LNCAP (cell line): ENCODE measurements at regions not wholly inside any gene's neighbourhood (a gene's known extent, or its start where the extent isn't known, plus 50 kb on each side); places are given as distances from the start of the nearest gene placed in this dataset.

ENCODE experiments used
- CTCF ChIP-seq: fragments of 450-650 bp; IDR thresholded peaks from 2 replicates; pipeline ENCODE4 v1.5.1; 2017; ENCODE audit warnings: mild to moderate bottlenecking

DNA sequence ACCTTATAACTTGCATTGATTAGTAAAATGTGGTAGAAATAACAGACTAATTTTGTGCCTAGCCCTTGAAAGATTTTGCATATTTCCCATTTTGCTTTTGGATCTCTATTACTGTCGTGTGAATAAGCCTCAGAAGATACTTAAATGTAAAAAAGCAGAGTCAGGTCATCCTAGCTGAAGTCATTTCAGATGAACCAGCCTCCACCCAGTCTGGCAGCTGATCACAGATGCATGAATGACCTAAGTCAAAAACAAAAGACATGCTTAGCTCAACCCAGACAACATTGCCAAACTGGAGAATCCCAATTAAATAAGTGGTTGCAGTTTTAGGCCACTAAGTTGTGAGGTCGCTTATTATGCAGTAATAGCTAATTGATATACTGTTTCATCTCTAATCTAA lies 349.9 kb downstream of the C12orf50 start:
- no peak for TF ChIP-seq CTCF

GRCh38 chr12:87678453-87678852 lies 350.7 kb downstream of the C12orf50 start:
- no peak for TF ChIP-seq CTCF

DNA sequence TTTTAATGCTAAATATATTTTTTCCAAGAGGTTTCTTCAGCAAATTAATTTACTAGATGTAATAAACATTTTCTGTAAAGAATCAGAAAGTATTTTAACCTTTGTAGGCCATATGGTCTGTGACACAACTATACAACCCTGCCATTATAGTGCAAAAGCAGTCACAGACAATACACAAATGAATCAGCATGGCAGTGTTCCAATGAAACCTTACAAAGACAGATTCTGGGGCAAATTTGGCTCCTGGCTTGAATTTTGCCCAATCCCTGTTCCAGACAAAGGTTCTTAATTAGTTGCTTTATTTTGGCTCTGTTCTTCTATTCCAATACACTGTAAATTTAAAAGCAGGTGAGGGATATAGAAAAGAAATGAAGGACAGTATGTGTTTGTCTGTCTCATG lies 352.5 kb downstream of the C12orf50 start:
- no peak for TF ChIP-seq CTCF

DNA sequence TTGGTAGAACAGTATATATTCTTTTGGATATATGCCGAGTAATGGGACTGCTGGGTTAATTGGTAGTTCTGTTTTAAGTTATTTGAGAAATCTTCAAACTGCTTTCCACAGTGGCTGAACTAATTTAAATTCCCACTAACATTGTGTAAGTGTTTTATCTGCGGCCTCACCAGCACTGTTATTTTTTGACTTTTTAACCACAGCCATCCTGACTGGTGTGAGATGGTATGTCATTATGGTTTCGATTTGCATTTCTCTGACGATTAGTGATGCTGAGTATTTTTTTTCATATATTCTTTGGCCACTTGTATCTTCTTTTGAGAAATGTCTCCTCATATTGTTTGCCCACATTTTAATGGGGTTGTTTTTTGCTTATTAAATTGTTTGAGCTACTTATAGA lies 357.4 kb downstream of the C12orf50 start:
- no peak for TF ChIP-seq CTCF

DNA sequence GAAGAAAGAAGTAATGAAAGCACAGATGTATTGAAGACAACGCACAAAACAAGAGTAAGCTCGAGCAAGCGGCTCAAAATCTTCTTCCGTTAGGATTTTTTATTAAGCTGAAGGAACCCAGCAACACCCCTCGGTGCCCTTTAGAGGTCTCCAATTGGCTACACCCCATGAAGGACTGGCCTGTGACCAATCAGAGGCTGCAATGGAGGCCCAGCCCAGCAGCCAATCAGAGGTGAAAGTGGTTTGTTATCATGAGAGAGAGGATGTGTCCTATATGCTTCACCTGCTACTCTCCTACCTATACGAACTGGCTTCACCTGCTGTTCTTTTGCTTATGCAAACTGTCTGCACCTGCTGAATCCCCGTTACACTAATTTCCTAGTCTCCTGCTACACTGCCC lies 358.8 kb downstream of the C12orf50 start:
- TF ChIP-seq CTCF, result no peak

GRCh38 chr12:87667378-87667777 lies 361.8 kb downstream of the C12orf50 start:
- TF ChIP-seq CTCF, result peak; percentile 60

- TF ChIP-seq CTCF, result no peak
Observed at GRCh38 chr12:87661786-87662377, 367.3 kb downstream of the C12orf50 start.
